GM18519 (cell line): ENCODE measurements at regions not wholly inside any gene's neighbourhood (a gene's known extent, or its start where the extent isn't known, plus 50 kb on each side); places are given as distances from the start of the nearest gene placed in this dataset.

Experiments used
- ATAC-seq: cut with Tn5 transposase; IDR thresholded peaks from one replicate; pipeline ENCODE4 v1.9.1; 2021; ENCODE audit warnings: mild to moderate bottlenecking, moderate library complexity; ENCODE audit not compliant: unreplicated experiment, low FRiP score

DNA sequence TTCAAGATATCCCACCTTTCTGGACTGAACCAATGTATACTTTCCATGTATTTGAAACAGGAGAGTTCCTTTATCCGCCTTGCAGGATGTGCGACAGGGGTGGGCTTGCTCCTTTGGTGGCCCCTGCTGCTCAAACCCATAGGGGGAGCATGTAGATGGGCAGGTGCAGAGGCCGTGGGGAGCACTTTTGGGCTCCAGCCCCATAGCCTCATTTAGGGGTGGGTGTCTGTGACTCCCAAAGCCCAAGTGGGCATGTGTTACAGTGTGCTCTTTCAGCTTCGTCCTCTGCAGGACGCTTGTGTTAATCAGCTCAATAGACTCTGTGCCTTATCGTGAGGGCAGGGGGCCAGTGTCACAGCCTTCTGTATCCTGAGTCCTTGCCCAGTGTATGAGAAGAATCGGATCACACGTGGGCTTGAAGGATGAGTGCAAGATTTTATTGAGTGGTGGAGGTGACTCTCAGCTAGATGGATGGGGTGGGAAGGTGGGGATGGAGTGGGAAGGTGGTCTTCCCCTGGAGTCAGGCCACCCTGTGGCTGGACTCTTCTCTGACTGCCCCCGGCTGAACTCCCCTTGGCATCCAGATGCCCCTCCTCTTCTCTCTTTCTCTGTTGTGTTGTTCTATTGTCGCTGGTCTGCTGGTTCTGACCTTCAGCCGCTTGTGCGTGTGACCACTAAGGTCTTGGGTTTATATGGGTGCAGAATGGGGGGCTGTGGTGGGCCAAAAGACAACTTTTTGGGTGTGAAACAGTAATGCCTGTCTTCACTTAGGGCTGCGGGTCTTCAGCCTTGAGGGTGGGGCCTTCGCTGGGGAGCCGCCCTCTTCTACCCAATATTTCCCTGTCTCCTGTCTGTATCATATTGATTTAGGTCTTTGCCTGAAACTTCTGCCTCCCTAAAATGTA is 262.2 kb downstream of the GLRX3 start:
- ATAC-seq = no peak

GRCh38 chr10:130399425-130399950 is 263.3 kb downstream of the GLRX3 start:
- no peak for ATAC-seq

GRCh38 chr10:130400890-130401289 is 264.7 kb downstream of the GLRX3 start:
- ATAC-seq = no peak

DNA sequence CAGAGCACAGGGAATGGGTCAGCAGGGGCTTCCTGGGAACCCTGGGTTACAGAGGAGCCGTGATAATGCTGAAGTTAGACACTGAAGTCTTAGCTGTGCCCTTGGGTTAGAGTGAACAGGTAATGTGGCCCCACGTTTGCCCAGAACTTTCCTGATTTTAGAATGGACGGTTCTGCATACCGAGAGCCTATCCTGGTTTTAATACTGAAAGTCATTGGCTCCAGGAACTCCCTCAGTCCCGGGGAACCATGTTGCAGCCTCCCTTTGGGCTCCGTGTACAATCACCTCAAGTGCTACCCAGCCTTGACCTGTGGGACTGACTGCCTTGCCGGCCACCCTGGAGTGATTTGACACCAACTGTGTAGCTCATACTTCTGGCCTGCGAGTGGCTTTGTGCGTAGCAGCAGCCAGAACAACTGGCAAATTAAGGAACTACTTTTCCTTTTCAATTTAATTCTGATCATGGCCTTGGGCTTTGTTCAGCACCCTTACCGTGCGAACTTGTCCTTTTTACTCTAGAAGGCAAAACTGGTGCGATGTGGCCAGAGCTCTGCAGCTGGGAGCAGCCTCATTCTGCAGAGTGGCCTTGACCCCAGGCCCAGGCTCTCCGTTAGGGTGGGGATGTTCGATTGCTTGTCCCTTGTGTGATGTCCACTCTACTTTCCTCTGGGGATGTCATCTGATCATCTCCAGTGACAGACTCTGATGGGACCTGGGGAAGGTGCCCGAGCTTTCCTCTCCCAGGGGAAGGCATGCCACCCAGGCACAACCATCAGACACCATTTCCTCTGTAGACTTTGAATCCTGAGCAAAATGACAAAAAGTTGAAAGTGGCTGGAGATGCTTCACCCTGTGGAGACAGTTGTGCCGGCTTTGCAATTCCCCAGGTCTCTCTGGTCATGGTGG is 265.9 kb downstream of the GLRX3 start:
- no peak for ATAC-seq

DNA sequence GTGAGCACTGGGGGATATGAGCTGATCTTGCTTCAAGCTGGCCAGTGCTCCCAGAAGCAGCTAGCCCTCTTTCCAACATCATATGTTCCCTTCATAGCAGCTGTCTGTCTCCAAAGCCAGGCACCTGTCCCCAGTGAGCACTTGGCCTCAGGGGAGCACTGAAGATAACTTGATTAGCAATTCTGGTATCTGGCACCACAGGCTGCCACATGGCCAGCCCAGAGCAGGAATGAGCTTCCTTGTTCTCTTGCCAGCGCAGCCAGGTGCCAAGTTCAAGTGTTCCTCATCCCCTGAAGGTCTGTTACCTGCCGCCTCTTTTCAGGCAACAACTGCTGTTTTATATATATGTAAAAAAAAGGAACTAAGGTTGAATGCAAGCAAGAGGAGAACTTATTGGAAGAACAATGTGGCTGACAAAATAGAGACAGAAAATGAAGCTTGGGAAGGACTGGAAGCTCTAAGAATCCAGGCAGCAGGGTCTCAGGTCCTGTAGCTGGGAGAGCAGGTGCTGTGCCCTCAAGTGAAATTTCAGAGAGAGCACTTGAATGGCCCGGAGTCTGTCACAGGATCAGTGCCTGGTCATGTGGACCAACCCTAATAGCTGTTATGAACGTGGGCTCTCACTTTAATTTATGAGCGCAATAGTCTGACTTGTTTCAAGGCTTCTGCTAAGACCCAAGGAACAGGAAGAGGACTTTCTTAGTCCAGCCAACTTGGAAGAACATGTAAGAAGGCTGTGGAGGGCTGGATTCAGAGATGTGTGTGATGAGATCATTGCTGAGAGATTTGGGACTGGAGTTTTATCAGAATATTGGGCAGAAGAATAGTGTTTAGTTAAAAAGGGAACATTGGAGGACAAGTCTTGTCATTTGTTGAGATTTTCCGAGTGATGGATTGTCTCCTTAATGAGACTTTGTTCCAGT is 267.2 kb downstream of the GLRX3 start:
- no peak for ATAC-seq

- ATAC-seq = no peak
Observed at GRCh38 chr10:130404476-130405055, 268.4 kb downstream of the GLRX3 start.

- no peak for ATAC-seq
Observed at GRCh38 chr10:130407052-130407451, 270.9 kb downstream of the GLRX3 start.

DNA sequence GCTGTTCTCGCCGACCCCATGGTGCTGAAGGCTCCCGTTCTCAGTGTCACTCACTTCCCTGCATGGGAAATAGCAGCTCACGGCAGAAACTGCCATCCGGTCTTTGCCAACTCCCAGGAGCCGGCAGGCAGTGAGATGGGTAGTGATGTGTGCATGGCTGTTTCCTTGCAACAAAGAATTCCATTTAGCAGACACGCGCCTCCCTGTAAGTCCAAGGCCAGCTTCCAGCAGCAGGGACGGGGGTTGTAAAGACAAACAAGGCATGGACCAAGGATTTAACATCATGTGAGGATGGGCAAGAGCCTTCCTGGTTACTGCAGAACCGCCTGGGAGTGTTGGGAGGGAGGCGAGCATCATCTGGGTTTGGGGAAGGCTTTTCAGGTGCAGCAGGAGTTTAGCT is 273.1 kb downstream of the GLRX3 start:
- no peak for ATAC-seq

GRCh38 chr10:130409931-130410330 is 273.7 kb downstream of the GLRX3 start:
- ATAC-seq = no peak

DNA sequence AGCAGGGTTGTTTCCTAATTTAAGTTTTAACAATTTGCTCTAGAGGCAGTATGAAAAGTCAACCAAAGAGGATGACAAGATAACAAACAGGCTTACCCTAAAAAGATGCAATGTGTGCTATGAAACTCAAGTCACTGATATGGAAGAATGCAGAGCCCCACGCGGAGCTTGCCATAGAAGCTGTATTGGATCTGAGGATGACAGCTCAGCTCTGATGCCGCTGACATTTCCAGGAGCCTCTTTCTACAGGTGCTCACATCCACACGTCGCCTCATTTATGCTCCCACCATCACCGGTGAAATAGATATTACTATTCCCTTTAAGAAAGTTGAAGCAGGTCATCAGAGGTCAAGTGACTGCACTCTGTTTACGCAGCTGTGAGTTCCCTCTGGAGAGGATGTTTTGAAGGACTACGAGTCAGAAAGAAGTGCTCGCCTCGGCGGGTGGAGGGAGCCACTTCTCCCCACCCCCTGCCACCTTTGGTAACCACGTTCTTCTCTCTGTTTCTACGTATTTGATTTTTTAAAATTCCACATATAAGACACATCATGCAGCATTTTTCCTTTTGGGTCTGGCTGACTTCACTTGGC is 275.4 kb downstream of the GLRX3 start:
- ATAC-seq = no peak

GRCh38 chr10:130412317-130412716 is 276.1 kb downstream of the GLRX3 start:
- ATAC-seq = no peak

DNA sequence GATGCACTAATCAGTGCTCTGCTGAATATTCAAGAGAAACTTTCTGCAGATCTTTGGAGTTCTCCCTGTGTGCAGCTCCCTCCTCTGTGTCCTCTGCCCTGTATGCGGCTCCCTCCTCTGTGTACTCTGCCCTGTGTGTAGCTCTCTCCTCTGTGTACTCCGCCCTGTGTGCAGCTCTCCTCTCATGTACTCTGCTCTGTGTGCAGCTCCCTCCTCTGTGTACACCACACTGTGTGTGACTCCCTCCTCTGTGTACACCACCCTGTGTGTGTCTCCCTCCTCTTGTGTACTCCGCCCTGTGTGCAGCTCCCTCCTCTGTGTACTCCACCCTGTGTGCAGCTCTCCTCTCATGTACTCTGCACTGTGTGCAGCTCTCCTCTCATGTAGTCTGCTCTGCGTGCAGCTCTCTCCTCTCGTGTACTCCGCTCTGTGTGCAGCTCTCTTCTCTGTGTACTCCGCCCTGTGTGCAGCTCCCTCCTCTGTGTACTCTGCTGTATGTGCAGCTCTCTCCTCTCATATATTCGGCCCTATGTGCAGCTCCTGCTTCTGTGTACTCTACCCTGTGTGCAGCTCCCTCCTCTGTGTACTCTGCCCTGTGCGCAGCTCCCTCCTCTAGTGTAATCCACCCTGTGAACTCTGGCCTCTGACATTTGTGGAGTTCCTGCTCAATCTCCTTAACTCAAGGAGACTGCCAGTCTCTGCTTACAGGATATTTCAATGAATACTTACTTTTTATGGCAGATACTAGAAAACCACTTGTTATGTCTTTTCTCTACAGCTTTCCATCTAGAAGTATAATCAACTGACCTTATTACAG is 280.4 kb downstream of the GLRX3 start:
- ATAC-seq = no peak

DNA sequence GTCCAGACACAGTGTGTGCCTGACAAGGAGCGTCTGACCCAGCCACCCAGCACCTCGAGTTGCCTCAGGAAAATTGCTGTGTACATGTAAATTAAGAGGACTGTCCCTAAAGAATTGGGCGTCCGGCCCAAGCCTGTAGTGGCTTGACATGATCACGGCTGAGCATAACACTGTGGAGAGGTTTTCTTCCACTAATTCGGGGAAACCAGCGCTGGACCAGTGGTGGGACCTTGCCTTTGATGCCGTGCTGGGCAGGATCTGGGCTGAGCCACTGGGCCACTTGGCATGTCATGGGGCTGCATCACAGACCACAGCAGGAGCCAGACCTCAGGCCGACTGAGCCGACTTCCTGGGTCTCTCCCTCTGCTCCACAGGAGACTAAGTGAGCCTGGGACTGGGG is 282.5 kb downstream of the GLRX3 start:
- no peak for ATAC-seq

DNA sequence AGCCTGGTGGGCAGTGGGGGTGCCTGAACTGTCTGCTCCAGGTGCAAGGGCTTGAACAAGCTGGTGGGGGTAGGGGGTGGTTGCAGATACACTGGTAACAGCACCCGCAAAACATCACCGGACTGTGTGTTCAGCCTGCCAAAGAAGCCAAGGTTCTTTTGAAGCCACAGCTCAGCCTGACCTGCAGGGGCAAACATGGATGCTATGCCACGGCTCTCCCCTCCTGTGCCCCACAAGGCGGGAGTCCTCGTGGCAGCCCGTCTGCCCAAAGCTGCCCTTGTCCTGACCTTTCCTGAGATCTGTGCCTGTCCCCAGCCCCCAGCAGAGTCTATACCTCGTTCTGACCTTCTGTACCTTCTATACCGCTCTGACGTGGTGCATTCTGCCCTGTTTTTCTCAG is 285.7 kb downstream of the GLRX3 start:
- no peak for ATAC-seq

- no peak for ATAC-seq
Observed at GRCh38 chr10:130422366-130423324, 286.5 kb downstream of the GLRX3 start.

DNA sequence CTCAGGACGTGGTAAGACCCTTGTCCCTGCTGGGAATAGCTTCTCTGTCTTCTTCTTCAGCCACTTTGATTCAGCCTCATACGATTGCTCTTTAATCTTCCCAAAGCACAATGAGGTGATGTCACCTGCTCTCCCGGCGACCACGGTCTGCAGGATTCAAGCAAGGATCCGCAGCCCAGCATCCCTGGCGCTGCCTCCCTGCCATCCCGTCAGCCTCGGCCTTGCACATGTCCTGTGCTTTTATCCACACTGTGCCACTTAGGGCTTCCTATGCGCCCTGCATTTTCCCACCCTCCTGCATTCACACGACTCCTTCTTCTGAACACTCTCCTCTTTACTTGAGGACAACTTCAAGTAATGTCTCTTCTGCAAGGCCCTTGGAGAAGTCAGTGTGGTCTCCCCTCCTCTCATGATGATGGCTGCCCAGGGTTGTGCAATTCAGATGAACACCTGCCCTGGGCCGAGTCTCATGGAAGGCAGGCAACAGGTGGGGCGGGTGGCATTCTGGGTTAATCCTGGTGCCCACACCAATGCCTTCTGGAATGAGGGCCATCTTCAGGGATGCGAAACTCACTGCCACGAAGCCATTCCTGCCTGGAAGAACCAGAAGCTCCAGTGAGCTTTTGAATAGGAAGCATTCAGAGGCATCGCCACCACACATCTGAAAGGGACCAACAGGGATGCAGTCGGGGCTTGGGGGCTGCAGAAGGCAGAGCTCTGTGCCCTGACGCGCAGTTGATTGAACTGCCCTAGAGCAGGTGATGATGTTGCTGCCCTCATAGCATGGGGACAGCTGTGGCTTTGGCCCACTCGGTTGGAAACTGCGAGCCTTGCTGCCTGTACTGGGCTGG is 287.5 kb downstream of the GLRX3 start:
- ATAC-seq = no peak

DNA sequence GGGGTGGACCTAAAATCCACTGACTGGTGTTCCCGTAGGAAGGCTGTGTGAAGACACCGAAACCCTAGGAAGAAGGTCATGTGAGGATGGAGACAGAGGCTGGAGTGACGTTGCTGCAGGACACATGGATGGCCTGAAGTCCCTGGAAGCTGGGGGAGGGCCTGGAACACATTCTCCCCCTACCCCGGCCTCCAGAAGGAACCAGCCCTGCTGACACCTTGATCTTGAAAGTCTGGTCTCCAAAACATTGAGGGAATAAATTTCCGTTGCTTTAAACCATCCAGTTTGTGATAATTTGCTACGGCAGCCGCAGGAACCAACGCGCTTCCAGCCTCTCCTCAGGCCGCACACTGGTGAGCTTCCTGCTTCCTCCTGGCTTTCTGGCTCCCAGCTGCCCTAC is 288.2 kb downstream of the GLRX3 start:
- no peak for ATAC-seq
